ENCODE measurements at regions not wholly inside any gene's neighbourhood (a gene's known extent, or its start where the extent isn't known, plus 50 kb on each side); places are given as distances from the start of the nearest gene placed in this dataset.

- Histone ChIP-seq H3K23me2 (ENCODE audit: low read depth, low read length) (no peaks in the 10 kb centered on the region; the same call in 1 of the 2 replicates), H3K9ac (replicated peaks in 1 of 4; ENCODE audit: extremely low read depth in 1 of 4, low read depth in 3 of 4, low read length in 3 of 4) (no peak overlapping the region), H3K36me3 (ENCODE audit: control insufficient read depth in 2 of 4, insufficient read depth in 4 of 4, low read length in 3 of 4) (no peaks in the 10 kb centered on the region), H3K4ac (replicated peaks; ENCODE audit: insufficient read length, low read depth, low read length) (no peak overlapping the region), H3K4me3 (ENCODE audit: extremely low read depth in 1 of 4, insufficient read depth in 2 of 4, low read depth in 3 of 4, low read length in 4 of 4) (no peak overlapping the region), H3K4me1 (replicated peaks in 1 of 4; ENCODE audit: control insufficient read depth in 3 of 4, insufficient read depth in 4 of 4, low read length in 3 of 4) (no peaks in the 10 kb centered on the region), H3K27me3 (replicated peaks in 1 of 4; ENCODE audit: control insufficient read depth in 3 of 4, extremely low read depth in 1 of 4, insufficient read depth in 3 of 4, low read length in 3 of 4) (no peaks in the 10 kb centered on the region), H2BK20ac (ENCODE audit: low read length) (no peak overlapping the region), H3K23ac (ENCODE audit: insufficient read length) (no peak overlapping the region), H3K56ac (replicated peaks; ENCODE audit: insufficient read length, low read depth, low read length) (no peak overlapping the region), H3K27ac (ENCODE audit: low read depth, low read length) (no peak overlapping the region), H3K79me2 (ENCODE audit: control insufficient read depth in 1 of 2, insufficient read depth in 2 of 2, low read length in 2 of 2) (no peaks in the 10 kb centered on the region), H2BK120ac (replicated peaks; ENCODE audit: low read depth, low read length) (no peak overlapping the region), H4K5ac (ENCODE audit: insufficient read length, low read depth, low read length) (no peak overlapping the region), H4K20me1 (replicated peaks in 1 of 2; ENCODE audit: control insufficient read depth in 1 of 2, insufficient read depth in 2 of 2, low read length in 2 of 2) (no peaks in the 10 kb centered on the region), H3K79me1 (ENCODE audit: low read depth, low read length) (no peaks in the 10 kb centered on the region), H3K9me3 (ENCODE audit: insufficient read depth in 2 of 2, low read depth in 1 of 2, low read length in 1 of 2) (no peaks in the 10 kb centered on the region), H2BK5ac (ENCODE audit: low read depth, low read length) (no peak overlapping the region), H3K14ac (ENCODE audit: insufficient read length) (no peak overlapping the region), H4K8ac (ENCODE audit: extremely low read depth, insufficient read depth, low read length) (no peak overlapping the region), H2AK5ac (ENCODE audit: low read depth, low read length) (no peak overlapping the region), H3K18ac (ENCODE audit: extremely low read depth, low read length) (no peak overlapping the region), H4K91ac (replicated peaks; ENCODE audit: insufficient read length, low read length) (no peak overlapping the region), H2BK12ac (ENCODE audit: low read depth, low read length) (no peak overlapping the region), H2AFZ (ENCODE audit: low read length) (no peak overlapping the region; the same call in 1 of the 2 replicates), H3K4me2 (ENCODE audit: insufficient read depth in 1 of 2, low read depth in 2 of 2, low read length in 2 of 2) (no peak overlapping the region), H2BK15ac (ENCODE audit: low read length) (no peak overlapping the region)
- DNase-seq (ENCODE audit: low read depth in 1 of 2, low spot score in 2 of 2) (no peak), FAIRE-seq (no peak)
- 93% methylated on average over 2 of the region's 2 CpGs; no CpG with 5 or more reads in 1 of the 2 experiments for whole genome bisulfite sequencing, 2 experiments (ENCODE audit: extremely low coverage in 1 of 2, insufficient coverage in 1 of 2, insufficient read length in 1 of 2, insufficient replicate concordance in 2 of 2, low coverage in 1 of 2, low lambda C conversion rate in 2 of 2, missing lambda C conversion rate in 1 of 2)
- CTCF ChIA-PET (ENCODE audit: partially characterized antibody), result interaction anchor here (0.6 to 1.3 kb wide), 2 partner anchors 26 to 39 kb away, joined by 3 read pairs; no protein-coding TSS in a partner anchor
- POLR2A ChIA-PET (ENCODE audit: partially characterized antibody), result no interaction called here
- TF ChIP-seq ASH2L (IDR thresholded peaks at IDR 0.05; ENCODE audit: low read length) (no peak), CREB1 (IDR thresholded peaks at IDR 0.05) (no peak), CTCF (IDR thresholded peaks at IDR 0.05; ENCODE audit: control extremely low read depth in 1 of 3, insufficient read depth in 1 of 3, low read depth in 1 of 3, low read length in 3 of 3) (no peak), SUZ12 (IDR thresholded peaks at IDR 0.05; ENCODE audit: low read length) (no peak), SIX5 (IDR thresholded peaks at IDR 0.05; ENCODE audit: low read depth, low read length) (no peak), ATF2 (IDR thresholded peaks at IDR 0.05; ENCODE audit: low read length) (no peak), ZNF274 (IDR thresholded peaks at IDR 0.05; ENCODE audit: borderline replicate concordance, extremely low read depth, low read length) (no peak), CBX8 (IDR thresholded peaks at IDR 0.05; ENCODE audit: borderline replicate concordance, low read depth, low read length) (no peak), BACH1 (IDR thresholded peaks at IDR 0.05; ENCODE audit: low read length) (no peak), MAX (IDR thresholded peaks at IDR 0.05) (no peak), SP4 (IDR thresholded peaks at IDR 0.05; ENCODE audit: low read length) (no peak)
These were observed 412.3 kb upstream of the CDH11 start for GRCh38 chr16:65534121-65534528.

All from H1 (cell line).